ENCODE measurements at regions not wholly inside any gene's neighbourhood (a gene's known extent, or its start where the extent isn't known, plus 50 kb on each side); places are given as distances from the start of the nearest gene placed in this dataset.

DNA sequence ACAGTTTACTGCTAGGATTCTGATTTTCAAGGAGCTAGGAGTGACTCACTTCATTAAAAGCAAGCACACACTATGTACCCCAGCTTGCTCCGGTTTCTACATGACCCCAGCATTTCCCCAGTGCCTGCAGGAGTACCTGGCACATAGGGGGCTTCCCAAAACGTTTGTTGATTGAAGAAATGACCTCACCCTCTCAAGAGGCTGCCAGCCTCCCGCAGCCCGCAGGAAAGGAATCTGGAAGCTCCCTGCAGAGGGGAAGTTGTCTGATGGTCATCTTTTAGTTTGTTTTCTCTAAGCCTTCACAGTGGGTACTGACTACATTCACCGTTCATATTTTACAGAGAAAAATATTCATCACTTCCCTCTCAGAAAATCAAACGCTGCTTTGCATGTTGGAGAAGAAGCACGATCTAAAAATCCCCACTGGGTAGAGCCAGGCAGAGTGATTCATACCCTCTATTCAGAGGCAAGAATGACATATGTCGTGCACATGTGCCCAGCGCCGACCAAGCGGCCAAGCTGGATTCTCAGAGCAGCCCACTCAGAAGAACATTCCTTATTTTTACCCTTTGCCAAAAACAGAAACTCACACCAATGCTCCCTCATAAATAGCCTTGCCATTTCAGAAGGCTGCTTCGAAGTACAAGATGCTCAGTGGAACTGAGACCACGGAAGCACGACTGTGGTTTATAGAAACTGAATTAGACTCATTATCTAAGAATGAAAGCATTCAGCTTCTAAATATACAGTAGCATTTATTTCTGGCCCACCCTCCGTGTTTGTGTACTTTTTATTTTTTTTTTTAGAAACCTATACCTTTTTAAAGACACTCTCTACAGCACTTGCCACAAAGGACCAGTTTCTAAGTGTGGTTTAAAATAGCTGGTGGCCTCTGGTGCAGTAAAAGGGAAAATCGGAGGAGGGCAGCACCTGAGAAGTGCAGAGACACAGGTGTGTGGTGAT is 143.2 kb downstream of the MIS18A start:
- H3K4me3 ChIP-seq, result no peak overlapping the region
- TF ChIP-seq, protein P1, sequence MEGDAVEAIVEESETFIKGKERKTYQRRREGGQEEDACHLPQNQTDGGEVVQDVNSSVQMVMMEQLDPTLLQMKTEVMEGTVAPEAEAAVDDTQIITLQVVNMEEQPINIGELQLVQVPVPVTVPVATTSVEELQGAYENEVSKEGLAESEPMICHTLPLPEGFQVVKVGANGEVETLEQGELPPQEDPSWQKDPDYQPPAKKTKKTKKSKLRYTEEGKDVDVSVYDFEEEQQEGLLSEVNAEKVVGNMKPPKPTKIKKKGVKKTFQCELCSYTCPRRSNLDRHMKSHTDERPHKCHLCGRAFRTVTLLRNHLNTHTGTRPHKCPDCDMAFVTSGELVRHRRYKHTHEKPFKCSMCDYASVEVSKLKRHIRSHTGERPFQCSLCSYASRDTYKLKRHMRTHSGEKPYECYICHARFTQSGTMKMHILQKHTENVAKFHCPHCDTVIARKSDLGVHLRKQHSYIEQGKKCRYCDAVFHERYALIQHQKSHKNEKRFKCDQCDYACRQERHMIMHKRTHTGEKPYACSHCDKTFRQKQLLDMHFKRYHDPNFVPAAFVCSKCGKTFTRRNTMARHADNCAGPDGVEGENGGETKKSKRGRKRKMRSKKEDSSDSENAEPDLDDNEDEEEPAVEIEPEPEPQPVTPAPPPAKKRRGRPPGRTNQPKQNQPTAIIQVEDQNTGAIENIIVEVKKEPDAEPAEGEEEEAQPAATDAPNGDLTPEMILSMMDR (IDR thresholded peaks at IDR 0.05 in 4 of 5, conservative IDR thresholded peaks at IDR 0.05 in 1 of 5), result no peak
- TF ChIP-seq POLR2A (IDR thresholded peaks at IDR 0.05), result no peak
- H3K27ac ChIP-seq, result no peak overlapping the region
- H3K36me3 ChIP-seq, result no peaks in the 10 kb centered on the region
- H3K4me1 ChIP-seq, result peaks cover 0 to 11% of the 10 kb centered on the region in 2 donors
- in situ Hi-C loops (cut with MboI; ENCODE audit: low sequenced_read_pairs in 4 of 4), result no loop called here
- intact Hi-C loops (cut with DNase I; ENCODE audit: low total_unique reads), result no loop called here
- H3K27me3 ChIP-seq, result no peaks in the 10 kb centered on the region
- no peaks in the 10 kb centered on the region for H3K9me3 ChIP-seq
- DNase-seq (no peak), ATAC-seq (no peak)

DNA sequence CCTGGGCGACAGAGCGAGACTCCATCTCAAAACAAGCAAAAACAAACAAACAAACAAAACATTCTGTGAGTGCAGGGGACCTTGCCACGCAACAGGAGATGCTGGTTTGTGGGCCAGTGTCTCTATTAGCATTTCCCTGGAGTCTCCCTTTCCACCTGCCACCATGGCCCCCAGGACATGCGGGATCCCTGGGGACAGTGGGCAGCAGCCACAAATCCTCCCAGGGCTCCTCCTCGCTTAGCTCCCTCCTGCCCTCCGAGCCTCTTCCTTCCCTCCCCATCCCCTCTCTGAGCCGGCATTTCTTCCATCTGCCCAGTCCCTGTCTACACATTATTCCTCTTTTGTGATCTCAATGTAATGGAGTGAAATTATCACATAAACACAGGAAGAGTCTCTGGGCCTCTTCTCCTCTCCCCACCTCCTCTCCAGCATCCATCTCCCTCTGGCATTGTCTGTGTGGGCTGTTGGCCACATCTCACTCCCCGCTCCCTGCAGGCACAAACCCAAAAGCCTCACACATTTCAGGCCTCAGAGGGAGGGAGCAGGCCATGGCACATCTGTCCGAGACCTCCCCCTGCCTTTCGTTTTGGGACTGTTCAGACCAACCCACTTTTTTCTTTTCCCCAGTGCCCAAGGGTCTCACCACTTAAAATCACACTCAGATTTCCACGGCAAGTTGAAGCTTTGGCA is 144.3 kb downstream of the MIS18A start:
- Histone ChIP-seq H3K9me3 (no peaks in the 10 kb centered on the region), H3K27ac (no peak overlapping the region), H3K4me1 (peaks cover 0 to 11% of the 10 kb centered on the region in 2 donors), H3K36me3 (no peaks in the 10 kb centered on the region), H3K27me3 (no peaks in the 10 kb centered on the region), H3K4me3 (no peak overlapping the region)
- in situ Hi-C loops (cut with MboI; ENCODE audit: low sequenced_read_pairs in 4 of 4) (no loop called here), intact Hi-C loops (cut with DNase I; ENCODE audit: low total_unique reads) (no loop called here)
- TF ChIP-seq POLR2A (IDR thresholded peaks at IDR 0.05), result no peak
- TF ChIP-seq, protein P1 (IDR thresholded peaks at IDR 0.05 in 4 of 5, conservative IDR thresholded peaks at IDR 0.05 in 1 of 5), result no peak
- ATAC-seq (no peak), DNase-seq (no peak)

DNA sequence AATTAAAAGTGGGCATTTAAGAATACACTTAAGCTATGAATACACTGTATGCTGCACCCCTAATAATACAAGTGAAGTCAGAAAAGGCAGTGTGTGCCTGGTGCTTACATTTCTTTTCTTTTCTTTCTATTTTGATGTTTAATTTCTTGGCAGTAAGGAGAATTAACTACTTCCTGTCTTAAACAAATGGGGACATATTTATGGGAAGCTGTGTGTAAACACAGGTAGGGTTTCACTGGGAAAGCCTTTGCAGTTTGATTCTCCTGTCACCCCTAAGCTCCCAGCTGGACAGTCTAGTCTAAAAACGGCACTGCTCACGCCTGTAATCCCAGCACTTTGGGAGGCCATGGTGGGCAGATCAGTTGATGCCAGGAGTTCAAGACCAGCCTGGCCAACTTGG is 146.0 kb downstream of the MIS18A start:
- no peaks in the 10 kb centered on the region for H3K9me3 ChIP-seq
- H3K36me3 ChIP-seq, result no peaks in the 10 kb centered on the region
- TF ChIP-seq, protein P1 (IDR thresholded peaks at IDR 0.05 in 4 of 5, conservative IDR thresholded peaks at IDR 0.05 in 1 of 5), result no peak
- TF ChIP-seq POLR2A (IDR thresholded peaks at IDR 0.05), result no peak
- intact Hi-C loops (cut with DNase I; ENCODE audit: low total_unique reads) (no loop called here), in situ Hi-C loops (cut with MboI; ENCODE audit: low sequenced_read_pairs in 4 of 4) (no loop called here)
- H3K4me1 ChIP-seq, result peaks cover 0 to 11% of the 10 kb centered on the region in 2 donors
- H3K4me3 ChIP-seq, result no peak overlapping the region
- H3K27me3 ChIP-seq, result no peaks in the 10 kb centered on the region
- DNase-seq (no peak), ATAC-seq (no peak)
- H3K27ac ChIP-seq, result no peak overlapping the region

DNA sequence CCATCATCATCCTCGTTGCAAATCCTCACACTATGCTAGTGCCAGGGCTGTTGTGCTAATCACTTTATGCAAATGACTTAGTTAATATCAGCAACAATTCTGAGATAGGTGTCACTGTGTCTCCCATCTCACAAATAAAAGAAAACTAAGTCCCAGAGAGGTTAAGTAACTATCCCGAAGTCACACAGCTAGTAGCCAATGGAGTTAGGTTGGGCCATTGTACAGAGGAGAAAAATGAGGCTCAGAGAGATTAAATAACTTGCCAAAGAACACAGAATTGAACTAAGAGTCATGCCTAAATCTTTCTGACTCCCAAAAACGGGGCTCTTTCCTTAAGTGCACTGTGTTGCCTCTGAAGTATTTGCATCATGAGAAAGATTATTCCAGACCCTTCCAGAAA is 146.4 kb downstream of the MIS18A start:
- intact Hi-C loops (cut with DNase I; ENCODE audit: low total_unique reads), result no loop called here
- in situ Hi-C loops (cut with MboI; ENCODE audit: low sequenced_read_pairs in 4 of 4), result no loop called here

More for the DNA sequence above, 146.4 kb downstream of the MIS18A start:
- ATAC-seq (no peak), DNase-seq (no peak)
- Histone ChIP-seq H3K36me3 (no peaks in the 10 kb centered on the region), H3K27ac (peak overlapping the region in 1 of 4 donors; percentile 4), H3K27me3 (no peaks in the 10 kb centered on the region), H3K4me3 (no peak overlapping the region), H3K9me3 (no peaks in the 10 kb centered on the region), H3K4me1 (peaks cover 0 to 11% of the 10 kb centered on the region in 2 donors)
- TF ChIP-seq, protein P1 (IDR thresholded peaks at IDR 0.05 in 4 of 5, conservative IDR thresholded peaks at IDR 0.05 in 1 of 5), result no peak
- no peak for TF ChIP-seq POLR2A (IDR thresholded peaks at IDR 0.05)

Data from gastrocnemius medialis (tissue), 4 donors.